Endothelial cell of umbilical vein (primary cell): ENCODE measurements at regions not wholly inside any gene's neighbourhood (a gene's known extent, or its start where the extent isn't known, plus 50 kb on each side); places are given as distances from the start of the nearest gene placed in this dataset.
"Not testable (repeated sequence)": the region's sequence is repeated elsewhere in the genome, so short reads cannot be mapped to it uniquely, and the experiment has no call there.

ENCODE experiments used
- BruUV-seq: library from RNA; stranded (reverse); fragments of 400-500 nt; replicated peaks from 2 replicates; lab custom pipeline; 2021; lab: Mats Ljungman, UMichigan
- CTCF ChIA-PET: fragments of 300-600, 350-600 bp; sonication (Branson Sonifier 250); formaldehyde crosslinking; loops from one replicate; lab custom pipeline; 2021; ENCODE audit warnings: antibody characterized with exemption, inconsistent platforms; lab: Charles Lee
- POLR2A ChIA-PET: fragments of 300-600, 350-600 bp; sonication (Branson Sonifier 250); formaldehyde crosslinking; loops from one replicate; lab custom pipeline; 2021; ENCODE audit warnings: antibody characterized with exemption, inconsistent platforms; lab: Charles Lee
- DNase-seq: peaks from one replicate; pipeline ENCODE4 v3.0.0-alpha.2; 2011; ENCODE audit warnings: low read depth, low spot score
- FAIRE-seq: peaks from 2 replicates; lab custom pipeline; 2011; peaks lifted over from hg19 to GRCh38; lab: Jason Lieb, UNC
- H2AFZ ChIP-seq: 2 replicates; pipeline ENCODE4 v1.6.0; 2012; ENCODE audit warnings: low read depth, low read length, control low read depth, inconsistent platforms
- H3K27ac ChIP-seq: 2 replicates; pipeline ENCODE4 v1.5.1; 2011; ENCODE audit warnings: low read depth, mild to moderate bottlenecking, control low read depth, low read length, moderate library complexity; ENCODE audit not compliant: insufficient read depth
- H3K27me3 ChIP-seq, 2 experiments: 2 replicates each; pipeline versions ENCODE4 v1.6.0 to v1.6.1; 2011; ENCODE audit warnings: low read length in 2 of 2, mixed read lengths in 1 of 2; ENCODE audit not compliant: control insufficient read depth in 2 of 2, insufficient read depth in 2 of 2
- H3K36me3 ChIP-seq, 2 experiments: 2 replicates in 1 of 2; 3 replicates in 1 of 2; pipeline ENCODE4 v1.5.1; 2011; ENCODE audit warnings: low read length in 2 of 2, mild to moderate bottlenecking in 1 of 2, moderate library complexity in 1 of 2; ENCODE audit not compliant: control insufficient read depth in 2 of 2, insufficient read depth in 2 of 2; ENCODE audit errors: extremely low read depth in 1 of 2
- H3K4me1 ChIP-seq: 3 replicates; pipeline ENCODE4 v1.5.1; 2011; ENCODE audit warnings: mild to moderate bottlenecking, low read length; ENCODE audit not compliant: control insufficient read depth, insufficient read depth; ENCODE audit errors: extremely low read depth
- H3K4me2 ChIP-seq: 2 replicates; pipeline ENCODE4 v1.6.1; 2011; ENCODE audit warnings: low read length, control low read depth, mixed read lengths; ENCODE audit not compliant: insufficient read depth
- H3K4me3 ChIP-seq, 3 experiments: fragments of 200-600 bp in 1 of 3; sonication (generic), shearing (Covaris generic) in 1 of 3; replicated peaks in 1 of 3; 2 replicates each; pipeline ENCODE4 v1.5.1; 2011 to 2016; ENCODE audit warnings: control low read depth in 3 of 3, low read length in 3 of 3, mild to moderate bottlenecking in 2 of 3, inconsistent platforms in 1 of 3, low read depth in 1 of 3, moderate library complexity in 1 of 3; ENCODE audit not compliant: insufficient read depth in 1 of 3
- H3K79me2 ChIP-seq: 2 replicates; pipeline ENCODE4 v1.6.0; 2012; ENCODE audit warnings: low read length, inconsistent platforms; ENCODE audit not compliant: control insufficient read depth, insufficient read depth
- H3K9ac ChIP-seq: replicated peaks from 2 replicates; pipeline ENCODE3; 2011; ENCODE audit warnings: low read length, control low read depth; ENCODE audit not compliant: insufficient read depth; ENCODE audit errors: extremely low read depth
- H3K9me1 ChIP-seq: replicated peaks from 3 replicates; pipeline ENCODE4 v1.6.0; 2011; ENCODE audit warnings: mild to moderate bottlenecking, low read length; ENCODE audit not compliant: control insufficient read depth, insufficient read depth; ENCODE audit errors: extremely low read depth
- H3K9me3 ChIP-seq: replicated peaks from 2 replicates; pipeline ENCODE4 v1.5.1; 2012; ENCODE audit warnings: low read length, inconsistent platforms; ENCODE audit not compliant: control insufficient read depth, insufficient read depth
- H4K20me1 ChIP-seq: replicated peaks from 2 replicates; pipeline ENCODE3; 2011; ENCODE audit warnings: mild to moderate bottlenecking, low read length; ENCODE audit not compliant: control insufficient read depth, insufficient read depth; ENCODE audit errors: extremely low read depth
- dilution Hi-C: fragments of 300-500 bp; cut with MboI; formaldehyde crosslinking; loops from one replicate; pipeline ENCODE4 v1.15.0; 2019; ENCODE audit warnings: low sequenced_read_pairs; ENCODE audit not compliant: extremely low pct_ligation_motif_present
- intact Hi-C: fragments of 100-400 bp; cut with micrococcal nuclease; formaldehyde crosslinking; loops from one replicate; pipeline ENCODE4 v1.10.0; 2022

GRCh38 chr16:16519395-16519794 is 140.5 kb downstream of the NPIPA7 start:
- POLR2A ChIA-PET, H3K36me3 ChIP-seq, H3K27ac ChIP-seq, dilution Hi-C loops, DNase-seq, FAIRE-seq, H3K9ac ChIP-seq, H3K4me3 ChIP-seq, CTCF ChIA-PET, H3K9me1 ChIP-seq, H3K27me3 ChIP-seq, H3K4me1 ChIP-seq, H3K4me2 ChIP-seq, H3K79me2 ChIP-seq, H3K9me3 ChIP-seq, BruUV-seq, H2AFZ ChIP-seq, intact Hi-C loops, H4K20me1 ChIP-seq: not testable (repeated sequence)

- dilution Hi-C loops, H2AFZ ChIP-seq, CTCF ChIA-PET, FAIRE-seq, H3K9me1 ChIP-seq, H3K27ac ChIP-seq, POLR2A ChIA-PET, H3K27me3 ChIP-seq, H4K20me1 ChIP-seq, H3K4me1 ChIP-seq, BruUV-seq, H3K9ac ChIP-seq, H3K9me3 ChIP-seq, H3K79me2 ChIP-seq, H3K36me3 ChIP-seq, DNase-seq, H3K4me2 ChIP-seq, intact Hi-C loops, H3K4me3 ChIP-seq: not testable (repeated sequence)
Observed at GRCh38 chr16:16521239-16522002, 142.5 kb downstream of the NPIPA7 start.

- H2AFZ ChIP-seq, H3K4me2 ChIP-seq, CTCF ChIA-PET, H3K36me3 ChIP-seq, intact Hi-C loops, H3K4me3 ChIP-seq, DNase-seq, H3K27me3 ChIP-seq, FAIRE-seq, POLR2A ChIA-PET, H3K79me2 ChIP-seq, BruUV-seq, H3K9ac ChIP-seq, H3K27ac ChIP-seq, H4K20me1 ChIP-seq, H3K9me3 ChIP-seq, H3K9me1 ChIP-seq, dilution Hi-C loops, H3K4me1 ChIP-seq: not testable (repeated sequence)
Observed at GRCh38 chr16:16526998-16527397, 148.1 kb downstream of the NPIPA7 start.

- H3K4me2 ChIP-seq, H3K4me3 ChIP-seq, H3K9me3 ChIP-seq, H4K20me1 ChIP-seq, H3K36me3 ChIP-seq, H3K27ac ChIP-seq, H3K4me1 ChIP-seq, POLR2A ChIA-PET, H3K9me1 ChIP-seq, H2AFZ ChIP-seq, H3K27me3 ChIP-seq, H3K79me2 ChIP-seq, BruUV-seq, dilution Hi-C loops, DNase-seq, H3K9ac ChIP-seq, CTCF ChIA-PET, intact Hi-C loops: not testable (repeated sequence)
- peak; percentile 77 for FAIRE-seq
Observed at GRCh38 chr16:16530744-16531143, 151.8 kb downstream of the NPIPA7 start.
